ENCODE measurements at regions not wholly inside any gene's neighbourhood (a gene's known extent, or its start where the extent isn't known, plus 50 kb on each side); places are given as distances from the start of the nearest gene placed in this dataset.

DNA sequence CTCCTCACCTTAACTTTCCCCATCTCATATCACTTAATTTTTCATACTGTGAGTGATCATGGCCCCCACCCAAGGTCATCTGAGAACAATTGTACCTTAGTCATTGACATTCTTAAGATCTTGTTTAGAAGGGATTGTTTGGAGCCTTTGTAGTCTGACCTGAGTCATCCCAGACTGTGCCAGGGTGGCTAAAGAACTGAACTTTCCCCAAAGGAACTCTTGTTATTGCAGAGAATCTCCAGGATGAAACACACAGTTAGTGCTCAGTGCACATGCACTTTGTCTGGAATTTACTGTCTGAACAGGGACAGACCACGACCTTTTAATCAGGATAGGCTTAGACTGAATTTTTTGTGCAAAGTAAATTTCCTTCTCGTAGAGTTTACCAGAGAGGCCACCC, 112.6 kb upstream of the CCN2 start:
- DNase-seq (ENCODE audit: low read depth): no peak
- no peak overlapping the region for H3K4me3 ChIP-seq (ENCODE audit: control insufficient read depth, low read depth, low read length)
- TF ChIP-seq, protein P1, sequence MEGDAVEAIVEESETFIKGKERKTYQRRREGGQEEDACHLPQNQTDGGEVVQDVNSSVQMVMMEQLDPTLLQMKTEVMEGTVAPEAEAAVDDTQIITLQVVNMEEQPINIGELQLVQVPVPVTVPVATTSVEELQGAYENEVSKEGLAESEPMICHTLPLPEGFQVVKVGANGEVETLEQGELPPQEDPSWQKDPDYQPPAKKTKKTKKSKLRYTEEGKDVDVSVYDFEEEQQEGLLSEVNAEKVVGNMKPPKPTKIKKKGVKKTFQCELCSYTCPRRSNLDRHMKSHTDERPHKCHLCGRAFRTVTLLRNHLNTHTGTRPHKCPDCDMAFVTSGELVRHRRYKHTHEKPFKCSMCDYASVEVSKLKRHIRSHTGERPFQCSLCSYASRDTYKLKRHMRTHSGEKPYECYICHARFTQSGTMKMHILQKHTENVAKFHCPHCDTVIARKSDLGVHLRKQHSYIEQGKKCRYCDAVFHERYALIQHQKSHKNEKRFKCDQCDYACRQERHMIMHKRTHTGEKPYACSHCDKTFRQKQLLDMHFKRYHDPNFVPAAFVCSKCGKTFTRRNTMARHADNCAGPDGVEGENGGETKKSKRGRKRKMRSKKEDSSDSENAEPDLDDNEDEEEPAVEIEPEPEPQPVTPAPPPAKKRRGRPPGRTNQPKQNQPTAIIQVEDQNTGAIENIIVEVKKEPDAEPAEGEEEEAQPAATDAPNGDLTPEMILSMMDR (IDR thresholded peaks at IDR 0.05; ENCODE audit: control insufficient read depth, insufficient read depth, low read depth, low read length, missing control alignments): no peak

DNA sequence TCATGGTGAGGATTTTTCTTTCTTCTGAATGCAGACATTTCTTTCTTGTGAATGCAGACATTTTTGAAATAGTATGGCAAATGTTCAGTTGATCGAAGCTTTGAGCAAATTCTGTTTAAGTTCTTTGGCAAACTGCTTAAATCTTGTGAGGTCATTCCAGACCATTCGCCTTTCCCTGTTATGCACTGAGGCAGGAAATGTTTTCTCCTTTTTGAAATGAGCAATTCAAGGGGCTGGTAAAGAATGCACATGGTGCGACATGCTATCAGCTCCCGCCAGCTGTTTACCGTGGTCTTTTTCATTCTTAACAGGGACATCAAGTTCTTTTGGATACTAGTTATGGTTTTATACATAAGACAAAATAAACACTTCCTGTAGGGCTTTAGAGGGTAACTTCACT, 112.0 kb upstream of the CCN2 start:
- no peak overlapping the region for H3K4me3 ChIP-seq (ENCODE audit: control insufficient read depth, low read depth, low read length)
- TF ChIP-seq, protein P1 (IDR thresholded peaks at IDR 0.05; ENCODE audit: control insufficient read depth, insufficient read depth, low read depth, low read length, missing control alignments): no peak
- DNase-seq (ENCODE audit: low read depth): no peak

DNA sequence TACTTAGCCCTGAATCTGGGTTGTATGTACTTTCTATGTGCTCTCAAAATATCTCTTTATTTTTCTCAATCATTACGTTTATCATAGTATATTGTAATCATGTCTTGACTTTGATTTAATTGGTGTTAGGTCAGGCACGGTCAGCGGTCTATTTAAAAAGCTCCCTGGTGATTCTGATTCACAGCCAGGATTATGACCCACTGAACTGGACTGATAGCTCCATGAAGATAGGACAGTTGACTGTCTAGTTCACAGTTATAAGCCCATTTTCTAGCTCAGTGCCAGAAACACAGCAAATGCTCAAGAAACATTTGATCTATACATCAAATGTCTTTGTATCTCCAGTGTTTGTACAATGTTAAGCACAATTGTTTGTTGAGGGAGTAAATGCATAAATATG, 111.5 kb upstream of the CCN2 start:
- DNase-seq (ENCODE audit: low read depth): no peak
- H3K4me3 ChIP-seq (ENCODE audit: control insufficient read depth, low read depth, low read length): no peak overlapping the region
- TF ChIP-seq, protein P1 (IDR thresholded peaks at IDR 0.05; ENCODE audit: control insufficient read depth, insufficient read depth, low read depth, low read length, missing control alignments): no peak

DNA sequence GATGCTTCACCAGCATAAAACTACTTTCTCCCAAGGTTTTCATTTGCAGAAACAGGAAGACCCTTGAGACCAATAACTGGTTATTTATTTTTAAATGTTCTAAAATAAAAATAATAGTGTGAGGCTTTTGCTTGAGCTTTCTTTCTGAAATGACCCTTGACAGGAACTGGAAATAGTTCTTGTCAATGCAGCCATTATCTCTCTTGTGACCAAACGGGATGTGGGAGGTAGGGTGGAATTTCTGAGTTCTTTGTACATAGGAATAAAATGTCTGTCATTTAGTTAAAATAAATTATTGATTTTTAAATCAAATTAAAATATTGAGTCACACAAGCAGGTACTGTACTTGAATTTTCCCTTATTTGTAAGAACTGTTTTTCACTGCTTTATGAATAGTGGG, 110.2 kb upstream of the CCN2 start:
- H3K4me3 ChIP-seq (ENCODE audit: control insufficient read depth, low read depth, low read length): no peak overlapping the region
- TF ChIP-seq, protein P1 (IDR thresholded peaks at IDR 0.05; ENCODE audit: control insufficient read depth, insufficient read depth, low read depth, low read length, missing control alignments): no peak
- no peak for DNase-seq (ENCODE audit: low read depth)

DNA sequence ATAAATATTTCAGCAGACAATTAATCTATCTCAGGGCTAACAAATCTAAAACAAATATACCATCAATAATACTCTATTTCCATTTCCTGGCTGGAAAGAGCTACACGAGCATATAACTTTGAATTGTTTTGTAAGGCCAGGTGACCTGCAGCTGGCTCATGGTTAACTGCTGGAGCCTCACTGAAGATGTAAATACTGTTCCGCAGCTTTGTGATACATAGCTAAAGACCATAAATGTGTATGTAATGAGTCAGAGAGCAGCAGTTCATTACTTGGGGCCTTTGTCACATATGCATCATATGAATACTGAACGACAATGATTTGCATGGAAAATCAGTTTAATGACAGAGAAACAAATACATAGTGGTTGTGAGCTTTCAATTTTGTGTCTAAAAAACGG, 109.4 kb upstream of the CCN2 start:
- TF ChIP-seq, protein P1 (IDR thresholded peaks at IDR 0.05; ENCODE audit: control insufficient read depth, insufficient read depth, low read depth, low read length, missing control alignments): no peak
- H3K4me3 ChIP-seq (ENCODE audit: control insufficient read depth, low read depth, low read length): no peak overlapping the region
- DNase-seq (ENCODE audit: low read depth): no peak

DNA sequence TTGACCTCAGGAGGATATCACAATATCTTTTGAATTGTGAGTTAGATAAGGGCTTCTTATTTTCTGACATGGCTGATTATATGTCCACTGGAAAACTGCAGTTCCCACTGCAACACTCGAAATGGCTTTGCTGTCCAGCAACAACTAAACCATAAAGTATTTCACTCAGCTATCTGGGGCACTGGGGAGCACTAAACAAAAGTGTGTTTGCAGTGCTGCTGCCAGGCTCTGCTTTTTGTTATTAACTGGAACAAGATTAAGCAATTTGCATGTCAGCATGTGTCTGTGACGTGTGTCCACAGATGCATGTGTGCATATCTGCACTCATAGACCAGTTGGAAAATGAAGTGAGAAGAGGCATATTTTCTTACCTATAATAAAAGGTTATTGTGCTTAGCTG, 107.8 kb upstream of the CCN2 start:
- no peak for DNase-seq (ENCODE audit: low read depth)
- TF ChIP-seq, protein P1 (IDR thresholded peaks at IDR 0.05; ENCODE audit: control insufficient read depth, insufficient read depth, low read depth, low read length, missing control alignments): no peak
- H3K4me3 ChIP-seq (ENCODE audit: control insufficient read depth, low read depth, low read length): no peak overlapping the region

DNA sequence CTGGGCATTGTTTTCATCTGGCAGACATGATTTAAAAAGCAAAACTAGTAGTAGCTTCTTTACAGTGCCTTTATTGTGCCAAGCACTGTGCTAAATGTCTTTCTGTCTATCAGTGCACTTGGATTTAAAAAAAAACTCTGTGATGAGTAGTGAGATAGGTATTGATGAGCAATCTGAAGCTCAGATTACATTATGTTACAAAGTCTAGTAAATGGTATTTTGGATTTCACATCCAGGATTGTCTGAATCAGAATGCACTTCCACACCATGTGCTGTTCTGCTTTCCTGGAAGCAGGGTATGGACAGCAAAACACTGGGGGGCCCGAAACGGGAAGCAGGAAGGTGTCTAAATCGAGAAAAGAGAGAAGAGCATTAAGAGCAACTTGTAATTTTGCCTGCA, 103.4 kb upstream of the CCN2 start:
- TF ChIP-seq, protein P1 (IDR thresholded peaks at IDR 0.05; ENCODE audit: control insufficient read depth, insufficient read depth, low read depth, low read length, missing control alignments): no peak
- peak; percentile 44 for DNase-seq (ENCODE audit: low read depth)
- no peak overlapping the region for H3K4me3 ChIP-seq (ENCODE audit: control insufficient read depth, low read depth, low read length)

All from AG09309 (cell line).